Head of caudate nucleus (tissue), 42 donors: ENCODE measurements at regions not wholly inside any gene's neighbourhood (a gene's known extent, or its start where the extent isn't known, plus 50 kb on each side); places are given as distances from the start of the nearest gene placed in this dataset.

ENCODE experiments used
- DNase-seq, 42 donors: peaks; one replicate each; pipeline versions ENCODE4 v3.0.0 to v3.0.0-alpha.2; 2020 to 2021; ENCODE audit warnings: mixed read lengths in 7 of 42
- intact Hi-C: fragments of 100-400 bp; cut with DNase I; formaldehyde crosslinking; loops from one replicate; pipeline ENCODE4 v1.15.0; 2022

- peak in 5 of 42 donors; percentile 3 to 38 (median 25) for DNase-seq
- intact Hi-C loops, result no loop called here
These were observed 491.7 kb upstream of the NXPH2 start for GRCh38 chr2:139271879-139272278.

- no peak for DNase-seq
- intact Hi-C loops, result no loop called here
These were observed 491.0 kb upstream of the NXPH2 start for GRCh38 chr2:139271149-139271548.

GRCh38 chr2:139260052-139260430 is 479.9 kb upstream of the NXPH2 start:
- intact Hi-C loops, result no loop called here

GRCh38 chr2:139259422-139260051 is 479.3 kb upstream of the NXPH2 start:
- intact Hi-C loops, result no loop called here
- DNase-seq, result no peak

More at GRCh38 chr2:139260052-139260430, 479.9 kb upstream of the NXPH2 start:
- no peak for DNase-seq

GRCh38 chr2:139241286-139241685 is 461.1 kb upstream of the NXPH2 start:
- intact Hi-C loops, result no loop called here
- DNase-seq, result no peak

GRCh38 chr2:139237023-139237422 is 456.8 kb upstream of the NXPH2 start:
- intact Hi-C loops, result no loop called here
- DNase-seq, result no peak

- intact Hi-C loops, result no loop called here
- DNase-seq, result no peak
These were observed 450.7 kb upstream of the NXPH2 start for GRCh38 chr2:139230881-139231280.

GRCh38 chr2:139228276-139228675 is 448.1 kb upstream of the NXPH2 start:
- intact Hi-C loops, result no loop called here
- no peak for DNase-seq

GRCh38 chr2:139225961-139226360 is 445.8 kb upstream of the NXPH2 start:
- intact Hi-C loops, result no loop called here
- DNase-seq, result no peak

- intact Hi-C loops, result no loop called here
- no peak for DNase-seq
These were observed 438.0 kb upstream of the NXPH2 start for GRCh38 chr2:139218181-139218580.

GRCh38 chr2:139217641-139218040 is 437.5 kb upstream of the NXPH2 start:
- intact Hi-C loops, result no loop called here
- peak in 1 of 42 donors; percentile 7 for DNase-seq

- intact Hi-C loops, result no loop called here
- DNase-seq, result no peak
These were observed 436.2 kb upstream of the NXPH2 start for GRCh38 chr2:139216435-139216834.

GRCh38 chr2:139214801-139215200 is 434.6 kb upstream of the NXPH2 start:
- intact Hi-C loops, result no loop called here
- no peak for DNase-seq

- no peak for DNase-seq
These were observed 429.4 kb upstream of the NXPH2 start for GRCh38 chr2:139209586-139209985.

GRCh38 chr2:139201516-139201915 is 421.3 kb upstream of the NXPH2 start:
- intact Hi-C loops, result no loop called here
- no peak for DNase-seq

More at GRCh38 chr2:139209586-139209985, 429.4 kb upstream of the NXPH2 start:
- intact Hi-C loops, result no loop called here

GRCh38 chr2:139196754-139197153 is 416.6 kb upstream of the NXPH2 start:
- intact Hi-C loops, result no loop called here
- DNase-seq, result no peak

- intact Hi-C loops, result no loop called here
- DNase-seq, result no peak
These were observed 414.4 kb upstream of the NXPH2 start for GRCh38 chr2:139194546-139194945.

GRCh38 chr2:139177041-139177440 is 396.9 kb upstream of the NXPH2 start:
- intact Hi-C loops, result no loop called here
- DNase-seq, result no peak

- intact Hi-C loops, result no loop called here
- DNase-seq, result no peak
These were observed 395.3 kb upstream of the NXPH2 start for GRCh38 chr2:139175510-139175909.

- DNase-seq, result no peak
- intact Hi-C loops, result no loop called here
These were observed 390.2 kb upstream of the NXPH2 start for GRCh38 chr2:139170406-139170805.

GRCh38 chr2:139165601-139166000 is 385.4 kb upstream of the NXPH2 start:
- intact Hi-C loops, result no loop called here

GRCh38 chr2:139165041-139165440 is 384.9 kb upstream of the NXPH2 start:
- no peak for DNase-seq
- intact Hi-C loops, result no loop called here

More at GRCh38 chr2:139165601-139166000, 385.4 kb upstream of the NXPH2 start:
- no peak for DNase-seq
